GM19438 (cell line): ENCODE measurements at regions not wholly inside any gene's neighbourhood (a gene's known extent, or its start where the extent isn't known, plus 50 kb on each side); places are given as distances from the start of the nearest gene placed in this dataset.

Experiments
- ATAC-seq: cut with Tn5 transposase; IDR thresholded peaks from one replicate; pipeline ENCODE4 v1.9.1; 2021; ENCODE audit warnings: low read depth; ENCODE audit not compliant: unreplicated experiment

- no peak for ATAC-seq
Measured at GRCh38 chr13:50071379-50071778, 56.1 kb downstream of the KCNRG start.

GRCh38 chr13:50072676-50073075 lies 57.4 kb downstream of the KCNRG start:
- ATAC-seq: no peak

- no peak for ATAC-seq
Measured at GRCh38 chr13:50073340-50073739, 58.1 kb downstream of the KCNRG start.

- no peak for ATAC-seq
Measured at GRCh38 chr13:50074843-50075242, 59.6 kb downstream of the KCNRG start.

- ATAC-seq: no peak
Measured at GRCh38 chr13:50075619-50076097, 60.4 kb downstream of the KCNRG start.

GRCh38 chr13:50077431-50077830 lies 62.2 kb downstream of the KCNRG start:
- no peak for ATAC-seq

GRCh38 chr13:50078231-50078894 lies 63.1 kb downstream of the KCNRG start:
- no peak for ATAC-seq

GRCh38 chr13:50078895-50079654 lies 63.8 kb downstream of the KCNRG start:
- no peak for ATAC-seq

GRCh38 chr13:50079655-50080202 lies 64.5 kb downstream of the KCNRG start:
- ATAC-seq: no peak

- ATAC-seq: no peak
Measured at GRCh38 chr13:50080203-50080910, 65.1 kb downstream of the KCNRG start.

GRCh38 chr13:50080911-50081678 lies 65.9 kb downstream of the KCNRG start:
- peak; percentile 0 for ATAC-seq

- peak; percentile 62 for ATAC-seq
Measured at GRCh38 chr13:50081679-50082425, 66.6 kb downstream of the KCNRG start.

- peak; percentile 71 for ATAC-seq
Measured at GRCh38 chr13:50082426-50083281, 67.4 kb downstream of the KCNRG start.

GRCh38 chr13:50085063-50085462 lies 69.8 kb downstream of the KCNRG start:
- ATAC-seq: no peak

- no peak for ATAC-seq
Measured at GRCh38 chr13:50089633-50090032, 74.4 kb downstream of the KCNRG start.

- ATAC-seq: no peak
Measured at GRCh38 chr13:50090211-50090610, 75.0 kb downstream of the KCNRG start.

GRCh38 chr13:50094615-50095293 lies 79.5 kb downstream of the KCNRG start:
- no peak for ATAC-seq

- ATAC-seq: no peak
Measured at GRCh38 chr13:50098693-50099092, 83.4 kb downstream of the KCNRG start.
